ENCODE measurements at regions not wholly inside any gene's neighbourhood (a gene's known extent, or its start where the extent isn't known, plus 50 kb on each side); places are given as distances from the start of the nearest gene placed in this dataset.

- DNase-seq (ENCODE audit: extremely low spot score), result no peak
- ChIA-PET CTCF (no interaction called here), POLR2A (no interaction called here)
- TF ChIP-seq CTCF (IDR thresholded peaks at IDR 0.05; ENCODE audit: control extremely low read depth, extremely low read depth, low read depth, missing control alignments), result no peak
Observed at GRCh38 chr21:38913120-38913892, 107.6 kb downstream of the ETS2 start.

GRCh38 chr21:38912789-38913119, 107.0 kb downstream of the ETS2 start:
- no peak for TF ChIP-seq CTCF (IDR thresholded peaks at IDR 0.05; ENCODE audit: control extremely low read depth, extremely low read depth, low read depth, missing control alignments)
- ChIA-PET POLR2A (no interaction called here), CTCF (no interaction called here)
- DNase-seq (ENCODE audit: extremely low spot score), result no peak

GRCh38 chr21:38912102-38912629, 106.4 kb downstream of the ETS2 start:
- POLR2A ChIA-PET, result no interaction called here
- no peak for DNase-seq (ENCODE audit: extremely low spot score)
- no peak for TF ChIP-seq CTCF (IDR thresholded peaks at IDR 0.05; ENCODE audit: control extremely low read depth, extremely low read depth, low read depth, missing control alignments)
- CTCF ChIA-PET, result no interaction called here

- ChIA-PET CTCF (no interaction called here), POLR2A (no interaction called here)
- no peak for TF ChIP-seq CTCF (IDR thresholded peaks at IDR 0.05; ENCODE audit: control extremely low read depth, extremely low read depth, low read depth, missing control alignments)
- DNase-seq (ENCODE audit: extremely low spot score), result no peak
Observed at GRCh38 chr21:38911484-38912101, 105.9 kb downstream of the ETS2 start.

GRCh38 chr21:38910390-38911067, 104.8 kb downstream of the ETS2 start:
- no peak for TF ChIP-seq CTCF (IDR thresholded peaks at IDR 0.05; ENCODE audit: control extremely low read depth, extremely low read depth, low read depth, missing control alignments)
- CTCF ChIA-PET, result no interaction called here
- DNase-seq (ENCODE audit: extremely low spot score), result no peak
- POLR2A ChIA-PET, result no interaction called here

GRCh38 chr21:38909929-38910328, 104.2 kb downstream of the ETS2 start:
- CTCF ChIA-PET, result no interaction called here
- TF ChIP-seq CTCF (IDR thresholded peaks at IDR 0.05; ENCODE audit: control extremely low read depth, extremely low read depth, low read depth, missing control alignments), result no peak

More at GRCh38 chr21:38909929-38910328, 104.2 kb downstream of the ETS2 start:
- POLR2A ChIA-PET, result no interaction called here
- no peak for DNase-seq (ENCODE audit: extremely low spot score)
